ENCODE measurements at regions not wholly inside any gene's neighbourhood (a gene's known extent, or its start where the extent isn't known, plus 50 kb on each side); places are given as distances from the start of the nearest gene placed in this dataset.

GRCh38 chr11:25456211-25456610 lies 875.7 kb upstream of the ANO3 start:
- no peak for TF ChIP-seq CTCF (optimal IDR thresholded peaks at IDR 0.05 in 1 of 3, IDR thresholded peaks at IDR 0.05 in 1 of 3, conservative IDR thresholded peaks at IDR 0.05 in 1 of 3; ENCODE audit: extremely low read depth in 1 of 3, insufficient read depth in 2 of 3, low read length in 3 of 3)
- no peak for TF ChIP-seq EZH2 (IDR thresholded peaks at IDR 0.05; ENCODE audit: low read length)

All from keratinocyte (primary cell).